Cardiac septum (tissue), 1 donor: ENCODE measurements at regions not wholly inside any gene's neighbourhood (a gene's known extent, or its start where the extent isn't known, plus 50 kb on each side); places are given as distances from the start of the nearest gene placed in this dataset.

Experiments
- DNase-seq: peaks from one replicate; pipeline ENCODE4 v3.0.0-alpha.2; 2020; ENCODE audit warnings: low spot score
- intact Hi-C: fragments of 100-400 bp; cut with DNase I; formaldehyde crosslinking; loops from one replicate; pipeline ENCODE4 v1.14.0; 2022
- donor health status: DM: no; HTN: no; CAD: no.

DNA sequence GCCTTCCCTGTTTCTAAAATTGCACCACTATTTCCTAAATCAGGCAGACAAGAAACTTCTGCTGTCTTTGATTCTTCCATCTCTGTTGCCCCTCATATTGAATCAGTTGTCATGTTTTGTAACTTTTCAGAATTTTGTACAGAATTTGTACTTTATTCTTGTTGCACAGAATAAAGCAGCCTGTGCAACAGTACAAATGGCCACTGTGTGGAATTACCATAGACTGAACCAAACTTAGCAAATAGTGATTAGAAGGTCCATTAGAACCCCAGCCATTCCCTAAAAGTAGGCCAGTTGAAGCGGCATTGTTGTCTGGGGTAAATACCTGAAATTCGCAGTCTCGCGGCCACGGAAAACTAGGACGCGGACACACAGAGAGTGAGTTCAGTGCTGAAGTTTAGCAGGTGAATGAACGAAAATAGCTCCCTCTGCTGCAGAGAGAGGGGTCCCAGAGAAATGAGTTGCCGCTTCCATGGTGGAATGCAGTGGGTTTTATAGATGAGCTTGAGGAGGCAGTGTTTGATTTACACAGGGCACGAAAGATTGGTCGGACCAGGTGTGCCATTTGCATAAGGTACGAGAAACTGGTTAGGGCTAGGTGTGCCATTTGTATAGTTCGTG lies 71.8 kb downstream of the C4orf33 start:
- DNase-seq = no peak
- intact Hi-C loops = no loop called here

DNA sequence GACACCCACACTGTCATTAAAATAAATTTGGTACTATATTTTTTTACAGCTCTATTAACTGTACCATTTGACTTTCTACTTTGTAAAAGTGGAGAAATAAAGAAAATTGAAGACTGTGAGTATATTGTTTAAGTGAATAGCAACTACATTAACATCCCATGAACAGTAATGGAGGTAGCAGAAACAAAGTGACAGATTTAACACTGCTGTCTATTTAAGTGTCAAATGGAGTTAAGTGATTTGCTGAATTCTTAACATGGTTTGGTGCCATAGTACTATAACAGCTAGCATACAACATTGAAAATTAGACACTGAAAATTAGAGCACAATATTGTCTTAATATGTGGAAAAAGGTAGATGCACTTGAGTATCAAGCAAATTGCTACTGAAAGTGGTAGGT lies 76.2 kb downstream of the C4orf33 start:
- DNase-seq = no peak
- intact Hi-C loops = no loop called here

DNA sequence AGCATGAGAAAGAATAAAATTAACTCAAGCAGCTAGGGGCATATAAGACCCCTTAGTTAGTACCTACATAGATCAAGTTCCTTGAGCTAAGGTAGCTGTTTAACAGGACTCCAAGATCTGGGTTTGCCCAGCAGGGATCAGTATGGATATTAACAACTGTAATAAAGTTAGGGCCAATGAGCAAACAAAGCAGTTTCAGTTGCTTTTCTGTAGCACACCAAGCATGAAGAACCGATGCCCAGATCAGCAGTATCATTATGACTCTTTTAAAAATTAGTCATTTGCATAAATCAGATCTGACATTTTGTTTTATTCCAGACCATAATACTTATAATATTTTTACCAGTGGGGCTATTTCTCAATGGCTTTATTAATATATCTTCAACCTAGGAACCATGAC lies 80.9 kb downstream of the C4orf33 start:
- intact Hi-C loops = no loop called here
- DNase-seq = no peak

DNA sequence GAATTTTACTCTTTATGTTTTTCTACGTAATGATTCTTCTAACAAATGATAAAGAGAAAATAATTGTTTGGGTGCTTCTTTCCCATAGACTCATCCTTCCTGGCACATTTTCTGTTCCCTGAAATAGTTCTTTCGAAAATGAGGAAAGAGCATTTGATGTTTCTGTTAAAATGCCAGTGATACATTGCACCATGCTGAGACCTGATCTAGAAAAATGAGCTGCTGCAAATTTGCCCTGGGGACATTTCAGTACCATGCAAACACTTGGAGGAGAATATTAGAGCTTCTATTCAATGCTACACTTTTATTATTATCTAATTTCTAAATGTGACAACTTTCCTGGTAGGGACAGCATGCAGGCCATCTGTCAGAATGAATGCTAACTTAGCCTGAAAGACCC lies 83.3 kb downstream of the C4orf33 start:
- intact Hi-C loops = no loop called here

DNA sequence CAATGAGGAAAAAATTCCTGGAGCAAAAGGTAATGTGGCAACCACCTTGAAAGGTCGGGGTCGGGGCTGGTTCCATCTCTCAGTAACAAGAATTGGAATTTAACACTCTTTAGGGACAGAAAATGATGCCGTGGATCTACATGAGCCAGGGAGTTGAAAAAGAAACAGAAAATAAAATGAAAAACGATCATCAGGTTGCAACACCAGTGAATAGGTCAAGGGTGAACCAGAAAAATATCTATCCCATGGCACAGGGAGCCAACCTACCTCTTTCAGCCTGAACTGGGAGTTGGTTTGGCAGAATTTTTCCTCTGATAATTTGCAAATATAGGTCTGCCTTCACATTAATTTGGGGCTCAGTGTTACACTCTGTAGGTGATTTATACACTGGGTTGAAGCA lies 93.7 kb downstream of the C4orf33 start:
- no peak for DNase-seq
- intact Hi-C loops = no loop called here

More for the DNA sequence above, 83.3 kb downstream of the C4orf33 start:
- no peak for DNase-seq

DNA sequence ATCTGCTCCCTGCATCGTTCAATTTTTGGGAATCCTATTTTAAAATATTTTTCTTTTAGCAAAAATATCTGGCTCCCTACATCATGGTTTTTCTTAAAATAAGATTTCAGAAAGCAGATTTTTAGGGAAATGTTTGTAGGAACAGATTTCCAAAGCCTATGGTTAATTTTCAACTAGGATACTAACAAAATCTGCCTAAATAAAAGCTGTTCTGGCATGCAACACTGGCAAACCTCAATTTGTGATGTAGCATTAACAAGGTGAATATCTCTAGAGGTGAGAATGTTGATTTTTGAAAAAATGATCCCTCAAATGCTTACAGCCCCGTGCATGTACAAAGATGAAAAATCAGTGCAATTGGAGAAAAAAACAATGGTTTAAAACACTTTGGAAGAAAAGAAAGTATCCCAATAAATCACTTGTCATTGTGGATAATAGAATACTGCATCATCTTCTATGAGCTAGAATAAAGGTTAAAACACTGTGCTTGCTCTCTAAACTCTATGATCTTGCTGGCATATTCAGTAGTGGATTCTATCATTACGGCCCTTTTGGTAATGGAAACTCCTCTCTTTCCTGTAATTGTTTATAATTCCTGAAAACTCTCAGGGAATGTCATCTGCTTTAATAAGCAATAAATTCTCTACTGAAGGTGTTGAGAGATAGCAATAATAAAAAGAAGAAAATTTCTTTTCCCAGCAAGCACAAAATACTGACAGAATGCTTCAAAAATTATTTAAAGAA lies 97.6 kb downstream of the C4orf33 start:
- intact Hi-C loops = no loop called here
- DNase-seq = no peak

DNA sequence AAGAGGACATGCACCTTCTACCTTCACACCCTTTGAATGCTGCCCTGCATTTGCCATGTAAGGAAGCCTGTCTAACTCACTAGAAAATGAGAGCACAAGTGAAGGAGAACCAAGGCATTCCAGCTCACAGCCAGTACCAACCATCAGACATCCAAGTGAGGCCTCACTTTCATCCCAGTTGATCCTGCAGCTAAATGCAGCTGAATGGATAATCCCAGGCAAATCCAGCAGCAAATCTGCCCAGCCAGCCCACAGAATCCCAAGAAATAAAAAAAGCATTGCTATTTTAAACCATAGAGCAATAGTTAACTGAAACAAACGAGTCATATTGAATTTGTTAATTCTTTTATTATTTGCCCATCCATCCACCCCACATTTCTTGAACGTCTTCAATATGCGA lies 112.5 kb downstream of the C4orf33 start:
- DNase-seq = no peak
- intact Hi-C loops = no loop called here

DNA sequence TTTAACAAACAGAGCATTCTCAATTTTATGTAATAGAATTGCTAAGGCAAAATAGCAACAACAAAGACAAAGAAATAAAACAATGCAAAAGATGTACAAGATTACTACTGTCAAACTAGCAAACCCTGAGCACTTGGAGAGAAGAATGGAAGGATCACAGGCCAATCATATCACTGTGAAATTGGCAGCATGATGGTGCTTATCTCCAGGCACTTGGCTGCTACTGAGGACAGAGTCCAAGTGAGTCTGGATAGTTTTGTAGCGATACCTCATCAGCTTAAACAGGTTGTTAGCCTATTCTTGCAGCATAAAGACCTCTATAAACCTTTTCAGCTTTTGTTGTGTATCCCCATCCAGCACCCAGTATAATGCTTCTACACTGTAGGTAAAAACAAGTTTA lies 117.7 kb downstream of the C4orf33 start:
- intact Hi-C loops = loop anchor here (10.0 kb wide), 1 partner anchor 431 kb away; no protein-coding TSS in a partner anchor
- DNase-seq = no peak

DNA sequence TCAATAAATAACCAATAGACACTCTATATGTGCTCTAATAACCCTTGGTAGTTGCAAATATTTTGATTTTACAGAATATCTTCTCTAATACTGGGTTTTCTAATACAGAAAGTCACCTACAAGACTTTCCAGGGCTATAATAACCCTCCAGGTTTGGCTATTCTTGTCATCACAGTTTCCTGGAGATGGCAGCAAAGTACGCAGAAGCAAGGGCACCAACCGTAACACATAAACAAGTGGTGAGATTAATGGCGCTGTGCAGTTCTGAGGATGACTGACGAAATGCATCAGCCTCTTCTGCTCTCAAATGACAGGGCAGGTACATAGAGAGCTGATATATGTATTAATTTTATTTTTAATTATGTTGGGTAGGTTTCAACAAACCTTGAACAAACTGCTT lies 122.4 kb downstream of the C4orf33 start:
- intact Hi-C loops = loop anchor here (10.0 kb wide), 1 partner anchor 426 kb away; no protein-coding TSS in a partner anchor
- no peak for DNase-seq

DNA sequence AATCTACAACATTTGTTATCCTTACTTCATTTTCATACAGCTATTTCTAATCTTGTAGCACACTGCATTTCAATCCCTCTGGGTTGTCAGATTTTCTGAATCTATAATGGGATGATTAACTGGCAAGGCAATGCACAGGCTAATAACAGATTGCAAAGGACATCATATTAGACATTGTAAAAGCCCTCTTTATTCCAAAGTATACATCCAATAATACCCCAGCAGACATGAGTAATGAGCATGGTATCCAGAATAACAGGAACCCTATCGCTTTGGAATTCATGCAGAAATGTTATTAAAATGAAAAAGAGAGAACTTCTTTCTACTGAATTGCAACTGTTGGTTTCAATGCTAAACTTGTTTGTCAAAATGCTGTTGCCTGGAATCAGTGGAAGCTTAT lies 122.9 kb downstream of the C4orf33 start:
- intact Hi-C loops = loop anchor here (10.0 kb wide), 1 partner anchor 426 kb away; no protein-coding TSS in a partner anchor
- DNase-seq = no peak

DNA sequence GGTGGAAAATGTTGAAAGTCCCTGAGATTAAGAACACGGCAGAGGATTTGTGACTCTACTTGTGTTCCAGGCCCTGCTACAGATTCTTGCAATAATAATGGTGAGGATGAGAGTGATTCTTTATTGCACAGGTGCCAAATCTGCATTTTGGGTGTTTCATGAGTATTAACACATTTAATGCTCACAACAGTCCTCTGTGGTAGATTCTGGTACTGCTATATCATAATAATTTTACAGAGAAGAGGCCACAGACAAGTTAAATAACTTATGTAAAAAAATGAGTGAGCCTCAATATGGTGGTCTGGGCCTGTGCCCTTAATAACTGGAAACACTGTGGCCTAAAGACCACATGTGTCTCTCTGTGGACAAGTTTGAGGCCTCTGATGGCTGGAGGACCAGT lies 124.3 kb downstream of the C4orf33 start:
- no peak for DNase-seq

DNA sequence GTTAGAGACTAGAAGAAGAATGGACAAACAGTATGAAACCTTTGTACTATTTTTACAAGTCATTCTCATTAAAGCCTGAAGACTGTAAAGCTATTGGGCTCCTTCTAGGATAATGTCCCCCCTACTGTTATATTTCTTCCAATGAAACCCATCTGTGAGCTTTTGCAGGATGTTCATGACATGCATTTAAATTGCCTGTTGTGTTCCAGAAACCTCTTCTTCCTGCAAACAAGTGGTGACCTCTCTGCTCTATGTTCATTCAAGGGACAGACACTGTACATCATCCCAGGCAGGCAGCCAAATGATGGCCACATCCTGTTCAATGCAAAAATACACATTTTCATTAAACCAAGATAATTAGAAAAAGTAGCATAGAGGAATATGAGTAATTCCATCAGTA lies 128.0 kb downstream of the C4orf33 start:
- intact Hi-C loops = no loop called here

More for the DNA sequence above, 124.3 kb downstream of the C4orf33 start:
- intact Hi-C loops = no loop called here

DNA sequence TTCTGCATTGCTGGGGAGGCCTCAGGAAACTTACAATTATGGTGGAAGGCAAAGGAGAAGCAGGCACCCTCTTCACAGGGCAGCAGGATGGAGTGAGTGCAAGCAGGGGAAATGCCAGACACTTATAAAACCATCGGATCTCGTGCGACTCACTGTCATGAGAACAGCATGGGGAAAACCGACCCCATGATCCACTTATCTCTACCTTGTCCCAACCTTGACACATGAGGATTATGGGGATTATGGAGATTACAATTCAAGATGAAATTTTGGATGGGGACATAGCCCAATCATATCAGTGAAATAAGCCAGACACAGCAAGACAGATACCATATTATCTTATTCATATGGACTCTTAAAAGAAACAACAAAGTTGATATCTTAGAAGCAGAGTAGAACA lies 134.9 kb downstream of the C4orf33 start:
- no peak for DNase-seq
- intact Hi-C loops = no loop called here

More for the DNA sequence above, 128.0 kb downstream of the C4orf33 start:
- DNase-seq = no peak

DNA sequence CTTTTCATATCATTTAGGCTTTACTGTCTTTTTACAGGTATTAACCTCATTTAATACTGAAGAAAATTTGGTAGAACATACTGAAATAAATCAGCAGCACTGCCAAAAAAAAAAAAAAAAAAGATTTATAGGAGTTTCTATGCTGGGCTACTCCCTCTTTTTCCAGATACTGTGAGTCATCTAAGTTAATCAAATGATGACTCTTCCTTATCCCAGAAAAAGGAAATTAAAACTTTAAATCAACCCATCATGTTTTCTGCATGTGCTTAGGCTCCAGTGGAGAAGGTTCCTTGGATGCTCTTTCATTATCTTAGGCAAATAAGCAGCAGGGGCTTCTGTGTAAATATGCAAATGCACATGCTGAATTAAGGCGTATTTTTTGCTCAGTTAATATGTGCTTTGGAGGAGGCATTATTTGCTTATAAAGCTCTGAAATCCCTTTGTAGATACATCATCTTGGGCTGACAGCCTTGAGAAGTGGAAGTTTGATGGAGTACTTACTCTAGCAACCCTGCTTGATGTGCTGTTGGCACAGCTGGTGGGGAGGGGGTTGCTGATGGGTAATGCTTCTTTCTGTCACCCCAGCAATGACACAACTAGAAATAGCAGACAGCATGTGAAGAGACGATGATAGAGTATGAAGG lies 136.1 kb downstream of the C4orf33 start:
- intact Hi-C loops = no loop called here
- DNase-seq = no peak

DNA sequence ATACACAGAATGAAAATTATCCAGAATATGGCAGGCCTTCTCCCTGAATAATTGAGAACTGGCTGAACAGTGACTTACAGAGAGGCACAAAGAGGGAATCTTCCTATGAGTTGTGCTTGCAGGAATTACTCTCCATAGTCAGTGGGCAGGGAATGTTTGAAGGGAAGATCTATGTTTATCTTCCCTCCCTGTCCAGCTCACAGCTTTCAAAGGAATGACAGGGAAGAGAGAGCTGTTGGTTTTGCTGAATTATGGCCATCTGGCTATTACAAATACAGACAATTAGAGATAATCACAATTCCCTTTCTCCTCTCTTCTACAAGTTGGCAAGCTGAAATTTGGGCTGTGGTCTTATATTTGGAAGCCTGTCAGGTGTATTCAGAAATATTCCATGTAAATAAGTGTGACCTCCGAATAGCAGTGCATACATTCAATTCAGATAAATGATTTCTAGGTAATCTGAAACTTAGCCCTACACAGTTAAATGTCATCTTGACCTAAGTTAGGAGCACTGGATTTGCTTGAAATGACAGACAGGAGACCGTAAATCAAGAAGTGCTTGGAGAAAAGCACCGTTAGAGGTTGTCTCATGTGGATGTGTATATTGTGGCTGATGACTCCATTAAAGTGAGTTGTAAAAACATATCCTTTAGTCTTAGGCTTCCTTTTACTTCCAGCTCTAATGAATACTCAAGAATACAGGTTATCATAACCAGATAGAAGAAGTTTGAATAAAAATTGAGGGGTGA lies 136.8 kb downstream of the C4orf33 start:
- intact Hi-C loops = no loop called here
- DNase-seq = no peak

DNA sequence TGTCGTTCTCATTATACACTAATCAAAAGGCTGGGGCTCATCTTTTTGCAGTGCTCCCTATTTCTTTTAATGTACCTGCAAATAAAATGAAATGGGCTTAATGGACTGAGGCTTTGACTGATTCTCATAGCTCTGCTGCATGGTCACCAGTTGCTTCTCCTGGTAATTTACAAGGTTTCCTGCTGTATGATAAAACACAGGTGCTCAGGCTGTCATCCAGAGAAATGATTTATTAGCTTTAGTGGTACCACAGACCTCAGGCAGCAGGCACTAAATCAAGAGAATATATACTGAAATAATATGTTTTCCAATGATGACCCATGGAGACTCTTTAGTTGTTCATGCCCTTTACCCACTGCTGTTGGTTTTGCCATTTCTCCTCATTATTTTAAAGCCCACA lies 137.7 kb downstream of the C4orf33 start:
- intact Hi-C loops = no loop called here
- DNase-seq = no peak

DNA sequence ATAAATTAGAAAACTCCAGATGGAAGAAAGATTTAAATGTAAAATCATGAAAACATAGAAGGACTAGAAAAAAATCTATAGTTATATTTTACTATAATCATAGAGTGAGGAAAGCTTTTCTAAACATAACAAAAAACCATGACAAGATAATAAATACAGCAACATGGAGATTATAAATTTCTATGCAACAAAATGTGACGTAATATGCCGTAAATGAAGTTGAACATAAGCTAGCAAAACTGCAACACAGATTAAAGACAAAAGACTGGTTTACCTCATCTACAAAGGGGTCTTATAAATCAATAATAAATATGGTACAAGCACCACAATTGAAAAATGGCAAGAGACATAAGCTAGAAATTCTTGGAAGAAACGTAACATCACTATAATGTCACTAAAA lies 140.4 kb downstream of the C4orf33 start:
- intact Hi-C loops = no loop called here
- DNase-seq = no peak

DNA sequence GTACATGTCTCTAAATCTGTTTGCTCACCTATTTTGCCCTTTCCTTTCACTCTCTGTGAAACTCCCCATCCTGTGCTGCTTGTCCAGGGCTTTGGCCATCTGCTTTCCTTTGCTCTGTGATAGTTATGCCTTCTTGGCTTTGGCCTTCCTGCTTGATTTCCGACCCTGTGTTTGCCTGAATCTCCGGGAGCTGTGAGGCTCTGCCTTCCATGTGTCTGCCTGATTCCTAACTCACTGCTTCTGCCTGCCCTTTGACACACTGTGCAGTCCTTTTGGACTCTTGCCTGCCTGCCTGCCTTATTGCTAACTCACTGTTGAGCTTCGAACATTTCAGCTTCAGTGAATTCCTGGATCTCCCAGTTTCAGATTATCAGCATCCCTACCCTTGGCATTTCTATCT lies 143.1 kb downstream of the C4orf33 start:
- intact Hi-C loops = no loop called here
- DNase-seq = no peak

DNA sequence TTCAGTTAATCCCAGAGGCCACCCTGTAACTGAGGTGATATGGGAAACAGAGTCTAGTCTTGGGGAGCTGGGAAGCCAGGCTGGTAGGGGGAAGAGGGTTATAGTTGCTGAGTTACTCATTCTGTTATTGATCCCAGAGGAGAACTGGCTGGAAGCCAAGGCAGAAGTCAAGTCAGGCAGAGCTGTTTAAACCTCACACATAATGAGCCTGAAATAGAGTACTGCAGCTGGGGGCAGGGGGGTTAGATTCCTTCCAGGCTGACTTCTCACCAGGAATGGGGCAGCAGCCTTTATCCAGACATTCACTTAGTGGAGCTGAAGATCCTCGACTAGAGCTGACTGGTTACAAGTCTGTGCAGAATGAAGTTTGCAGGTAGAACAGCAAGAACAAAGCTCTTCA lies 144.9 kb downstream of the C4orf33 start:
- no peak for DNase-seq
- intact Hi-C loops = no loop called here

DNA sequence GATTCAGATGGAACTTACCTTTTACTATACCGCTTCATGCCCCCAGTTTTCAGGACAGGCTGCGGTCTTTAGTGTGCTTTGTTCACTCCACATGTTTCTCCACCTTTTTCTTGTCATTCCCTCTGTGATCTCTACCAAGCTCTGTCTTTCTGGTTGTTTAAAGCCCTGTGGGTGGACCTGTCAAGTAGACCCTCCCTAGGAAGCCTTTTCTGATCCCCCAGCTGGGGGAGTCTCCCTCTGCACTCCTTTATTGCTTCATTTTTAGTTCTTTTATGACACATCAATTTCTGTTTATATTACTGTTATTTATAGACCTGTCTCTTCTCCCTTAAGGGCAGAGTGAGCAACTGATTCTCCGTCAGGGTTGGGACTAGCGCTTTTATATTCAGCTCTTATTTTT lies 150.2 kb downstream of the C4orf33 start:
- no peak for DNase-seq
- intact Hi-C loops = no loop called here
